Gastrocnemius medialis (tissue), 4 donors: ENCODE measurements at regions not wholly inside any gene's neighbourhood (a gene's known extent, or its start where the extent isn't known, plus 50 kb on each side); places are given as distances from the start of the nearest gene placed in this dataset.
"Not testable (repeated sequence)": the region's sequence is repeated elsewhere in the genome, so short reads cannot be mapped to it uniquely, and the experiment has no call there.

Experiments used
- ATAC-seq, 2 donors: fragments of 150-250 bp; one replicate each; pipeline ENCODE4 v1.9.1; 2016
- DNase-seq, 2 donors: peaks; one replicate each; pipeline ENCODE4 v3.0.0-alpha.2; 2019
- H3K27ac ChIP-seq, 4 donors: fragments of 200-600 bp; sonication (generic); 1 replicate in 1 of 4; 2 replicates in 3 of 4; pipeline ENCODE4 v1.5.1; 2016 to 2018; ENCODE audit warnings: mild to moderate bottlenecking in 2 of 4, moderate library complexity in 1 of 4
- H3K27me3 ChIP-seq, 3 donors: fragments of 200-600 bp; sonication (generic) in 2 of 3; 1 replicate in 1 of 3; 2 replicates in 2 of 3; pipeline versions ENCODE4 v1.5.1 to v1.6.0; 2016 to 2019; ENCODE audit warnings: mild to moderate bottlenecking in 1 of 3, moderate library complexity in 1 of 3
- H3K36me3 ChIP-seq, 2 donors: fragments of 200-600 bp; sonication (generic) in 1 of 2; one replicate each; pipeline ENCODE4 v1.5.1; 2017 to 2018
- H3K4me1 ChIP-seq, 2 donors: fragments of 200-600 bp; sonication (generic) in 1 of 2; one replicate each; pipeline ENCODE4 v1.5.1; 2016 to 2017; ENCODE audit warnings: mild to moderate bottlenecking in 2 of 2
- H3K4me3 ChIP-seq, 4 donors: fragments of 200-600 bp; sonication (generic) in 3 of 4; 1 replicate in 1 of 4; 2 replicates in 3 of 4; pipeline ENCODE4 v1.5.1; 2016 to 2019; ENCODE audit warnings: mild to moderate bottlenecking in 2 of 4
- H3K9me3 ChIP-seq, 3 donors: fragments of 200-600 bp; sonication (generic) in 2 of 3; 1 replicate in 1 of 3; 2 replicates in 2 of 3; pipeline ENCODE4 v1.5.1; 2016 to 2019
- CTCF ChIP-seq, 5 experiments: fragments of 450-650 bp in 3 of 5; fragments of 200-600 bp in 2 of 5; sonication (generic) in 2 of 5; IDR thresholded peaks in 4 of 5; conservative IDR thresholded peaks in 1 of 5; 1 replicate in 4 of 5; 2 replicates in 1 of 5; pipeline ENCODE4 v1.5.1; 2016 to 2019; ENCODE audit warnings: antibody characterized with exemption in 5 of 5, mild to moderate bottlenecking in 3 of 5, moderate library complexity in 3 of 5
- POLR2A ChIP-seq, 2 donors: fragments of 450-650 bp; IDR thresholded peaks; one replicate each; pipeline ENCODE4 v1.6.1; 2017; ENCODE audit warnings: antibody characterized with exemption in 2 of 2, mild to moderate bottlenecking in 2 of 2, moderate library complexity in 2 of 2
- in situ Hi-C, 4 donors: fragments of 200-750 bp; cut with MboI; loops; one replicate each; pipeline versions ENCODE4 v1.15.0 to v1.8.0; 2017; ENCODE audit warnings: low sequenced_read_pairs in 4 of 4
- intact Hi-C: fragments of 100-400 bp; cut with DNase I; formaldehyde crosslinking; loops from one replicate; pipeline ENCODE4 v1.15.1; 2023; ENCODE audit warnings: low total_unique reads

- Histone ChIP-seq H3K36me3 (no peaks in the 10 kb centered on the region), H3K27ac (no peak overlapping the region), H3K27me3 (no peaks in the 10 kb centered on the region), H3K4me1 (no peaks in the 10 kb centered on the region), H3K9me3 (no peaks in the 10 kb centered on the region), H3K4me3 (no peak overlapping the region)
- intact Hi-C loops: no loop called here
- ATAC-seq (no peak), DNase-seq (no peak)
- in situ Hi-C loops: no loop called here
- TF ChIP-seq POLR2A (IDR thresholded peaks at IDR 0.05) (no peak), CTCF (IDR thresholded peaks at IDR 0.05 in 4 of 5, conservative IDR thresholded peaks at IDR 0.05 in 1 of 5) (no peak)
Measured at GRCh38 chrX:45422216-45422925, 221.7 kb upstream of the DIPK2B start.

GRCh38 chrX:45421806-45422205, 221.1 kb upstream of the DIPK2B start:
- Histone ChIP-seq H3K4me3 (no peak overlapping the region), H3K27me3 (no peaks in the 10 kb centered on the region), H3K4me1 (no peaks in the 10 kb centered on the region), H3K36me3 (no peaks in the 10 kb centered on the region), H3K27ac (no peak overlapping the region), H3K9me3 (no peaks in the 10 kb centered on the region)
- intact Hi-C loops: no loop called here
- DNase-seq (no peak), ATAC-seq (no peak)
- in situ Hi-C loops: no loop called here
- TF ChIP-seq CTCF (IDR thresholded peaks at IDR 0.05 in 4 of 5, conservative IDR thresholded peaks at IDR 0.05 in 1 of 5): no peak
- no peak for TF ChIP-seq POLR2A (IDR thresholded peaks at IDR 0.05)

- intact Hi-C loops: no loop called here
- no peak for DNase-seq
- in situ Hi-C loops: no loop called here
- no peaks in the 10 kb centered on the region for H3K27me3 ChIP-seq
- no peak overlapping the region for H3K4me3 ChIP-seq
- H3K36me3 ChIP-seq: no peaks in the 10 kb centered on the region
- no peak for ATAC-seq
- no peaks in the 10 kb centered on the region for H3K9me3 ChIP-seq
- TF ChIP-seq POLR2A (IDR thresholded peaks at IDR 0.05) (no peak), CTCF (IDR thresholded peaks at IDR 0.05 in 4 of 5, conservative IDR thresholded peaks at IDR 0.05 in 1 of 5) (no peak)
- no peak overlapping the region for H3K27ac ChIP-seq
- no peaks in the 10 kb centered on the region for H3K4me1 ChIP-seq
Measured at GRCh38 chrX:45404206-45404605, 203.5 kb upstream of the DIPK2B start.

GRCh38 chrX:45401923-45402322, 201.2 kb upstream of the DIPK2B start:
- Histone ChIP-seq H3K9me3 (no peaks in the 10 kb centered on the region), H3K4me3 (no peak overlapping the region), H3K4me1 (no peaks in the 10 kb centered on the region), H3K36me3 (no peaks in the 10 kb centered on the region), H3K27ac (no peak overlapping the region), H3K27me3 (no peaks in the 10 kb centered on the region)
- DNase-seq (no peak), ATAC-seq (no peak)
- intact Hi-C loops (no loop called here), in situ Hi-C loops (no loop called here)
- TF ChIP-seq CTCF (IDR thresholded peaks at IDR 0.05 in 4 of 5, conservative IDR thresholded peaks at IDR 0.05 in 1 of 5): no peak
- TF ChIP-seq POLR2A (IDR thresholded peaks at IDR 0.05): no peak

- H3K27ac ChIP-seq, ATAC-seq, H3K4me1 ChIP-seq, H3K9me3 ChIP-seq, in situ Hi-C loops, intact Hi-C loops, H3K27me3 ChIP-seq, DNase-seq, H3K36me3 ChIP-seq, H3K4me3 ChIP-seq: not testable (repeated sequence)
Measured at GRCh38 chrX:45400951-45401725, 200.5 kb upstream of the DIPK2B start.
